CD4-positive, alpha-beta T cell treated with Interleukin-4 for 1 hour (primary cell): ENCODE measurements at regions not wholly inside any gene's neighbourhood (a gene's known extent, or its start where the extent isn't known, plus 50 kb on each side); places are given as distances from the start of the nearest gene placed in this dataset.

Experiments used
- DNase-seq, 2 donors: peaks; one replicate each; pipeline ENCODE4 v3.0.0-alpha.2; 2020 to 2022

DNA sequence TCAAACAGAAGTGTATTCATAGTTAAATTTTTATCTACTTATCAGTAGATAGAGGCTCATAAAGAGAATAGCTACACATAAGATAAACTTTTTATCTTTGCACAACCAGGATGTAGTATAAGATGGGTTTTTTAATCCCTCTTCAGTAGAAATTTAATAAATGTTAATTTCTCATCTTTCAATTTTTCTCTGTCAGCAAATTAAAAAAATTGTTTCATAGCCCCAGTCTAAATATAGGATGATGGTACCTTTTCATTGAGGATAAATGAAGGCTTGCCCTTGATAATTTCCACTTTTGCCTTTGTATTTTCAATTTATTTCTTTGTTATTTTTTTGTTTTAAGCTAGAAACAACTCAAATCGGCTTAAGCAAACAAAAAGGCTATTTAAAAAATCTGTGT is 251.2 kb upstream of the NOX3 start:
- no peak for DNase-seq

DNA sequence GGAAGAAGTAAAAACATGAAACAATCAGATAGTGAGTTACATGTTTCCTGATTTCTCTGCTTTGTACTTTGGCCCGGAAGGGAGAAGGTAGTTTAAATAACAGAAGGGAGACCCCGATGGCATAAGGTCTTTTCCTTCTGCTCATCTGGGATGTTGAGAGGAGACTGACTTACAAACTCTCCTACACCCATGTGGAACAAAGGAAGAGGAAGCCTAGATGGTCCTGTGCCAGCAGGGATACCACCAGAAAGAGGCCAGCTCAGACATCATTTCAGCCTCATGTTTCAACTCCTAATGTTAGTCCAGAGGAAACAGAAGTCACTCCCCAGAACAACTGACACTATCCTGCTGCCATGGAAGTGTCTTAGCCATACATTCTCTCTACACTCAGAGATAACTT is 250.7 kb upstream of the NOX3 start:
- no peak for DNase-seq

DNA sequence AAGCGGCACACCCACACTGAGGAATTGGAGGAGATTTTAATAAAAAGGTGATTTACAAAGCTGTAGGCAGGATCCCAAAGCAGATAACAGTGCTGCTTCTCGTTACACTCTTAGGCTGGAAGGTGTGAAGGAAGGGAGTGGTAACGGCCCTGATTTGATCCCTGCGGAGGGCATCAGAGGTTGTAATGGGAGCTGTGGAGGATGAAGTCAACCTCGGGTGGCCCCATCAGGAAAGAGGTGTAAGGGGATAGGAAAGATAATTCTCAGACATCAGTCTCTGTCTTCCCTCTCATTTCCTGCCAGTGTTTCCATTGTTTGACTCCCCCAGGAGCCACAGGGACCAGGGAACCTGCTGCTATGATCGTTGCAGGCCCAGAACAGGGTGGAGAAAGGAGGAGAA is 245.7 kb upstream of the NOX3 start:
- no peak for DNase-seq

DNA sequence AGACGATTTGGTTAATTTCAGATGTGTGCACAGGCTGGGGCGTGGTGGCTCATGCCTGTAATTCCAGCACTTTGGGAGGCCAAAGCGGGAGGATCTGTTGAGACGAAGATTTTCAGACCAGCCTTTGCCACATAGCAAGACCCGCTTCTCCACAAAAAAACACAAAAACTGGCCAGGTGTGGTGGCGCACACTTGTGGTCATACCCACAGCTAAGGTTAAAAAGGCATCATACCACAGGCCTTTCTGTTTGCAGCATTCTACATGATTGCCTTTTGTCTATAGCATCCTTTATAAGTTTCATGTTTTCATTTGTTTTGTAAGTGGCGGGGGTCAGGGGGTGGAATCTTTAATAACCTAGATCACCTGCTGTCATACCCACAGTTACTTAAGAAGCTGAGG is 239.9 kb upstream of the NOX3 start:
- no peak for DNase-seq

DNA sequence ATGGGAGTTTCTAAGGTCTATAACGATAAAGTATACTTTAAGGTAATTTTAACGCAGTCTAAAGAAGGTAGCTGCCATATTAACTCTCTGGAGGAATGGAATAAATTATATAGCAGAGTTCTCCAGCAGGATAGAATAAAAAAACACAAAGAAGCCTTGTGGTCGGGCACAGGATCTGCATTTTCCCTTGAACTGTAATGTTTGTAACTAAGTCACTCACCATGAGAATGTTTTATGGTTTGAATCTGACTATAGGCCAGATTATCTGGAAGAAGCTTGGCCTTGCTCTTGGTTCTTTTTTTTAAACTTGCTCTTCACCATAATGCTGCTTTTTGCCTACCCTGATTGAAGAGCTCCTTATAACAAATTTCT is 238.8 kb upstream of the NOX3 start:
- DNase-seq: no peak

DNA sequence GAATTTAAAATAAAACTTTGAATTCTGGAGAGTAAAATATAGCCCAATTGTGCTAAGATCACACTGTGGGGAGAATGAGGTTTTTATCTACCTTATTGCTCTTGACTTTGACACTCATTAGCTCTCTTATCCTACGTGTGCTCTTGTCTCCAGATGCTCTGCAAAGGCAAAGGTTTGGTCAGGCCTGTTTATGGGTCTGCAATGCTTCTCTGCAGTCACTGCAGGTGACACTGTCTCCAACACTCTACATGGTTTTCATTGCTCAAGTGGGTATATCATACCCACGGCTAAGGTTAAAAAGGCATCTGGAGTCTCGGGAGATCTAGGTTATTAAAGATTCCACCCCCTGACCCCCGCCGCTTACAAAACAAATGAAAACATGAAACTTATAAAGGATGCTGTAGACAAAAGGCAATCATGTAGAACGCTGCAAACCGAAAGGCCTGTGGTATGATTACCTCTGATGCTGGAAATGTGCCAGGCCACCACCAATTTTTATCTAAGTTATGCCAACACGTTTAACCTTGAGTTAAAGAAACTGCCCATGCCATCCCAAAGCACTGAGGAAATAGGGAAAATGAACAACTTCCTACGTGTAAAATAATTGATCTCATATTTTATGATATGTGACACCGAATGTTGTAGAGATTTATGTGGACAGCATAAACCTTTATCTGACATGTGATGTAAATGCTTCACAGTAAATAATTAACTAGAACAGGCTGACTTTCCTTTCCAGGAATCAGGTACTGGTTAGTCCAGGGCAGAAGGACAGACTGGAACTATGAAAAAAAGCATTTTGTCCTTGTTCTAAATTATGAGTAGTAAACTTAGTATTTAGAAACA is 238.2 kb upstream of the NOX3 start:
- no peak for DNase-seq

DNA sequence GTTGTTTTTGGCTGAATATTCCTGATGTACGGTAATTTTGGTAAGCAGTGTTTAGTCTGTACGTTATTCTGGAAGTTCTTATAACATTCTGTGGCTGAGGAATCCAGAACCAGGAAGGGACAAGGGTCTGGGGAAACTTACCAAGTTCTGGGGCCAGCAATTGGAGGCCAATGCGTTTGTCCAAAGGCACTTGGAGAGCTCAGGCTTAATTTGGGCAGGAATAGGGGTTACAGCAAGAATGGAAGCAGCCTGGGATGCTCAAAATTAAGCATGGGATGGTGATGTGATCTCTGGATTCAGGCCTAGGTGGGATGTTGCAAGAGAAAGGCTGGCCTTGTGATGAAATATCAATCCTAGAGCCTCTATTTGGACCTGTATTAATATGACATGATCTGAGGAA is 235.2 kb upstream of the NOX3 start:
- DNase-seq: no peak

DNA sequence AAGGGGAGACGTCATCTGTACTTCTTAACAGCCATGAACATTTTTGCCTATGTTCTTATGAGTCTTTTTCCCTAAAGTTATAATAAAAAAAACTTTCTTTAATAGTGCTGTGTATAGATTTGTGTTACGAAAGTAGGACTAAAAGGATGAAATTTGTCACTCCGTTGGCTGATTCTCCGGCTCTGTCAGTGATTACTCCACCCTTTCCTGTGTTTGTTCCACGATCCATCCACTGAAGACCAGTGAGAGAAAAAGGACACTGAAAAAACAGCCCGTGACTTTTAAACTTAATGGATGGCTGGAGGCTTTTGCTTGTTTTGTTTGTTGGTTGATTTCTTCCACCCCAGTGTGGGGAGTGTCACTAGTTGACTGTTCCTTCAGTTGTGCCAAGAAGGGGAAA is 232.0 kb upstream of the NOX3 start:
- no peak for DNase-seq

GRCh38 chr6:155684416-155685196 is 229.0 kb upstream of the NOX3 start:
- DNase-seq: no peak

DNA sequence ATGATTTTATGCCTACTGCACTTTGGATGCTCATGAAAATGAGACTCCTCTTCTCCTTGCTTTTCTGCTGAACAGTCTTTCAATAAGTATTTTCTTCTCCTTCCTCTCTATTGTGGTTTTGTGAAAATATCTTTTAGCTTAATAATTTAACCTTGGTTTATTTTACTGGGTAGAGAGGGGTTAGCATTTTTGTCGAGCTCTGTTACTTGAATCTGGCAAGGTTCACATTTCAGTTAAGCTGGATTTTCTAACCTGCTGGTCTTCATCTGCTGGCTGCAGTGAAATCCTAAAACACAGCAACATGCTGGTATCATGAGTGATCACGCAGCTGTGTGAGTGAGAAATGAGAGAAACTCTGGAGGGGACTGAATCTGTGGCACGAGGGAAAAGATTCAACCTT is 222.7 kb upstream of the NOX3 start:
- DNase-seq: no peak

GRCh38 chr6:155676346-155676745 is 220.7 kb upstream of the NOX3 start:
- DNase-seq: no peak

GRCh38 chr6:155670655-155671054 is 215.0 kb upstream of the NOX3 start:
- DNase-seq: no peak

- no peak for DNase-seq
These were observed 204.8 kb upstream of the NOX3 start for GRCh38 chr6:155660251-155660977.

DNA sequence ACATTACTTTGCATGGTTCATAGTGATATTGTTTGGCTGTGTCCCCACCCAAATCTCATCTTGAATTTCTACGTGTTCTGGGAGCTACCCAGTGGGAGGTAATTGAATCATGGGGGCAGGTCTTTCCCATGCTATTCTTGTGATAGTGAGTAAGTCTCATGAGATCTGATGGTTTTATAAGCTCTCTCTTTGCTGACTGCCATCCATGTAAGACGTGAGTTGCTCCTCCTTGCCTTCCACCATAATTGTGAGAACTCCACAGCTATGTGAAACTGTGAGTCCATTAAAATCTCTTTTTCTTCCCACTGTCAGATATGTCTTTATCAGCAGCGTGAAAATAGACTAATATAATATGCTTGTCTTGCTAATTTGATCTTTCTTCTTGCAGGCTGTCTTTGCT is 200.4 kb upstream of the NOX3 start:
- no peak for DNase-seq

DNA sequence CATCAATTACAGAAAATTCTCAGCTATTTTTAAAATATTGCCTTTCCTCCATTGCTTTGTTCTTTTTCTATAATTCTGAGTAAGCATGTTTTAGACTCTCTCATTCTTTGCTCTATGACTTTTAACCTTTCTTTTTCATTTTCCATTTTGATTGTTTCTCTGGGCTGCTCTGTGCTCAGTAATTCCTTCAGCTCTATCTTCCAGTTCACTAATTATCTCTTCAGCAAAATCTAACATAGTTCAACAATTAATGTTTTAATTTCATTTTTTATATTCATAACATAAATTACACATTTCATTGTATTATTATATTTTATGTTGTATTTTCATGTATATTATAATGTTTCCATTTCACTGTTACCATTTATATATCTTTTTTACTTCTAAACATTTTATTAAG is 198.8 kb upstream of the NOX3 start:
- DNase-seq: no peak

- DNase-seq: no peak
These were observed 192.7 kb upstream of the NOX3 start for GRCh38 chr6:155648301-155648700.

DNA sequence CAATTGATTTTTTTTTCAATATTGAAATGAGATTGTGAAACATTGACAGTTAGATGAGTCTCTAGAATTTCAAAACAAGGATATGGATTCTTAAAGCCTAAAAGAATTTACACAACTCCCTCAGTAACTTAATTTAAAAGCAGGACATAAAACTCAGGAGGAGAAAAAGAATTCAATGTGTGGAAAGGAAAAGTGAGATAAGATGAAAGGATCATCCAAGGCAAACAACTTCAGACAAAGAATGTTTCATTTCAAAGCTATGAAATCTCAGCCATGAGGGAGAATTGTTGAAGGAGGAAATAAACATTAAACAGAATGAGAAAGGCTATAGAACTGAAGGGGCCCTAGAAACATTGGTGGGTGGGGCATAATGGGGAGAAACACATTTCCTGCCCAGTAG is 191.7 kb upstream of the NOX3 start:
- DNase-seq: no peak

GRCh38 chr6:155646443-155646842 is 190.8 kb upstream of the NOX3 start:
- no peak for DNase-seq

- no peak for DNase-seq
These were observed 189.7 kb upstream of the NOX3 start for GRCh38 chr6:155645325-155645724.

GRCh38 chr6:155641603-155642002 is 186.0 kb upstream of the NOX3 start:
- DNase-seq: no peak

- DNase-seq: no peak
These were observed 182.6 kb upstream of the NOX3 start for GRCh38 chr6:155638200-155638599.

- DNase-seq: no peak
These were observed 179.8 kb upstream of the NOX3 start for GRCh38 chr6:155635416-155635815.

DNA sequence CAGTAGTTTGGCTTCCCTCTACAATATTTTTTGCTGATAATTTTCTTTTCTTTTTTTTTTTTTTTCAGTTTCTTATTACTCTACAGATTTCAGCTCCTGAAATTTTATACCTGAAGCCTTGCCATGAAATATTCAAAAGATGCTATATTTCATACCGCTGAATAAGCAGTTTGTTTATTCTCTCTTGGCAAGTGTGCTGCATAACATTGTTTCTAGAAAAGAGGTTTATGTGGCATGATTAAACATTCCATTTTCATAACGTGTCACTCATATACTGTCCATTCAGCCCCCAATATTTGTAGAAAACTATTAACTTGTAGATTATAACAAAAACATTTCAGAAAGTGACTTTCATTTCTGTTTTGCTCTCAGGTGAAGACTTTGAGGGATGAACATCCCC is 174.4 kb upstream of the NOX3 start:
- no peak for DNase-seq

- no peak for DNase-seq
These were observed 174.0 kb upstream of the NOX3 start for GRCh38 chr6:155629652-155630051.
